Effector memory CD8-positive, alpha-beta T cell (primary cell): ENCODE measurements at regions not wholly inside any gene's neighbourhood (a gene's known extent, or its start where the extent isn't known, plus 50 kb on each side); places are given as distances from the start of the nearest gene placed in this dataset.
"Not testable (repeated sequence)": the region's sequence is repeated elsewhere in the genome, so short reads cannot be mapped to it uniquely, and the experiment has no call there.

ENCODE experiments used
- ATAC-seq: fragments of 150-1000 bp; cut with Tn5 transposase; replicated peaks from 2 replicates; pipeline ENCODE4 v1.10.0; 2021; ENCODE audit warnings: mild to moderate bottlenecking, moderate library complexity
- DNase-seq, 3 experiments: peaks; one replicate each; pipeline ENCODE4 v3.0.0; 2021
- H3K27ac Mint-ChIP-seq, 2 donors: one replicate each; pipeline ENCODE4 v1.8.0; 2022; ENCODE audit warnings: mild to moderate bottlenecking in 2 of 2, mixed read lengths in 2 of 2, moderate library complexity in 2 of 2
- H3K27me3 Mint-ChIP-seq, 2 donors: one replicate each; pipeline ENCODE4 v1.8.0; 2022; ENCODE audit warnings: mixed read lengths in 2 of 2
- H3K36me3 Mint-ChIP-seq: one replicate; pipeline ENCODE4 v1.8.0; 2022; ENCODE audit warnings: mild to moderate bottlenecking, moderate library complexity, mixed read lengths; ENCODE audit not compliant: insufficient read depth
- H3K4me1 Mint-ChIP-seq, 2 donors: one replicate each; pipeline ENCODE4 v1.8.0; 2022; ENCODE audit warnings: low read depth in 2 of 2, mixed read lengths in 2 of 2
- H3K4me3 Mint-ChIP-seq, 2 donors: one replicate each; pipeline ENCODE4 v1.8.0; 2022; ENCODE audit warnings: mild to moderate bottlenecking in 2 of 2, mixed read lengths in 2 of 2, moderate library complexity in 2 of 2
- H3K9me3 Mint-ChIP-seq, 2 donors: one replicate each; pipeline ENCODE4 v1.8.0; 2022; ENCODE audit warnings: mixed read lengths in 2 of 2

DNA sequence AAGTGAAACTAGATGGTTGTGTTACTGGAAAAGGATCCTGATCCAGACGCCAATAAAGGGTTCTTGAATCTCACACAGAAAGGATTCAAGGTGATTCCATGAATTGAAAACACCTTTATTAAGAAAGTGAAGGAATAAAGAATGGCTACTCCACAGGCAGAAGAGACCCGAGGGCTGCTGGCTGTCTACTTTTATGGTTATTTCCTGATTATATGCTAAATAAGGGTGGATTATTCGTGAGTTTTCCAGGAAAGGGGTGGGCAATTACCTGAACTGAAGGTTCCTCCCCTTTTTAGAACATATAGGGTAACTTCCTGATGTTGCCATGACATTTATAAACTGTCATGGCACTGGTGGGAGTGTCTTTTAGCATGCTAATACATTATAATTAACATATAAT, 50.9 kb upstream of the WARS2 start:
- Mint-ChIP-seq H3K27me3 (no peaks in the 10 kb centered on the region), H3K9me3 (no peaks in the 10 kb centered on the region), H3K36me3 (no peaks in the 10 kb centered on the region), H3K27ac (no peak overlapping the region), H3K4me1 (no peaks in the 10 kb centered on the region), H3K4me3 (no peak overlapping the region)
- no peak for DNase-seq
- ATAC-seq: no peak

DNA sequence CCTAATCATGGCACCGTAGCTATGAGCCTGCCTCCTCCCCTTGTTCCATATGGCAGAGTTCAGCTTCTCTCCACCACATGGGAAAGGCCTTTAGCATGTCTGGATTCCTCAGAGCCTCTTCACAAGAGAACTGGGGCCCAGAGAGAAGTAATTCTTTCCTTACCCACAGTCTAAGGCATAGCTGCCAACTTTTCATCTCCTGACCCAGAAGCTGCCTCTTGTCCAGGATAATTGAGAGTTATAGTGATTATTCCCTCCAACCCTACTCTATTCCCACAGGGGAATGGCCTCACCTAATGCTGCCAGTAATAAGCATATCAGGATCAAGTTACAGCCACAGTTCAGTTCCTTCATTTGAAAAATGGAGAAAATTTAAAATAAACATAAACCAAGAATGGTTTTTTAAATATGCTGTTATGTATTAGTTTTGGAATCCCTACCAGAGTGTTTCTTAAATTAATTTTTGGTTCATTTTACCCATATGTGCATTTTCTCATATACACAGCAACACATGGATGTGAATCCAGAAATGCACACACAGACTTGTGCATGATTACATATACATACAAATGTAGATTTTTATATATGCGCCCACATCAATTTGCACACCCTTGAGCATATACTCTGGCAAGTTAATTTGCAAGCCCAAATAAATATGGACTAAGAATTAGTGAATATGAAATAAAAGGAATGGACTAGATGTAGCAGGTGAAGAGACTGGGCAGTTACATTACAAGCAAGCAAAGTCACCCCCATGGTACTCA, 63.9 kb upstream of the WARS2 start:
- ATAC-seq: no peak
- no peaks in the 10 kb centered on the region for H3K36me3 Mint-ChIP-seq

DNA sequence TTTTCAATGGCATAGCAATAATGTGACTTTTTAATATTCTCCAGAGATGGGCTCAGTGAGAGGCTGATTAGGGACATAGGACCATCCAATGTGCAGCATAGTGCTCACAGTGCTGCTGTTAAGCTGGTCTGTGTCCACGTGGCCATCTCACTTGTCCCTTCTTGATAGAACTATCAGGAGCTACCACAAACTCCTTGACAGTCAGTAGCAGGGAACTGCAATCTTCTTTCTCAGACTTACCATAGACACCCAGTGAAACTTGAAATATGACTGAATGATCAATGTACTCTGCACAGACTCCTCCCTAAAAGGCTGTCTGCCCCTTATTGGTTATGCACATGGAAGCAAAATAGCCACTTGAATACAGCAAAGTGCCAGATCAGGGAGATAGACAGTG, 64.5 kb upstream of the WARS2 start:
- no peak for DNase-seq
- H3K27me3 Mint-ChIP-seq: no peaks in the 10 kb centered on the region
- H3K4me1 Mint-ChIP-seq: no peaks in the 10 kb centered on the region
- peaks cover 0 to 2% of the 10 kb centered on the region in 2 donors for H3K9me3 Mint-ChIP-seq
- H3K4me3 Mint-ChIP-seq: no peak overlapping the region
- H3K36me3 Mint-ChIP-seq: no peaks in the 10 kb centered on the region
- H3K27ac Mint-ChIP-seq: no peak overlapping the region
- ATAC-seq: no peak

More for the DNA sequence above, 63.9 kb upstream of the WARS2 start:
- H3K27me3 Mint-ChIP-seq: no peaks in the 10 kb centered on the region
- H3K27ac Mint-ChIP-seq: no peak overlapping the region
- peaks cover 0 to 2% of the 10 kb centered on the region in 2 donors for H3K9me3 Mint-ChIP-seq
- no peak overlapping the region for H3K4me3 Mint-ChIP-seq
- H3K4me1 Mint-ChIP-seq: no peaks in the 10 kb centered on the region
- no peak for DNase-seq

DNA sequence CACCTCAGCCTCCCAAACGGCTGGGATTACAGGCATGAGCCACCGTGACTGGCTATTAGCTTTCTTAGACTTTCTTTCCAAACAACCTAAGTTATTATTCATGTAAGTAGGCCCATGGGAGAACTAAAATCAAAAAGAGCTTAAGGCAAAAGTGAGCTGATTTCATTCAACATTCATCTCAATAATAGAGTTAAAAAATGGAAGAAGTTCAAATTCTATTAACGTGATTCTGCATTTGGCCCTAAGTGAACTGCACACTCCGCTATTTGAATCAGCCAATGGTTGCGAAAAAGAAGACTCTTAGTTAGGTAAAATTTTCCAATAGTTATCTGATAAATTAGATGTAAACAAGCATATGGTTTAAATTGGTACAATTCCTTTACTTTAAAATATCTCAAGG, 68.6 kb upstream of the WARS2 start:
- no peak for ATAC-seq
- no peak overlapping the region for H3K4me3 Mint-ChIP-seq
- DNase-seq: no peak
- peaks cover 0 to under 1% of the 10 kb centered on the region in 2 donors for H3K9me3 Mint-ChIP-seq
- no peak overlapping the region for H3K27ac Mint-ChIP-seq
- H3K4me1 Mint-ChIP-seq: no peaks in the 10 kb centered on the region
- H3K36me3 Mint-ChIP-seq: no peaks in the 10 kb centered on the region
- no peaks in the 10 kb centered on the region for H3K27me3 Mint-ChIP-seq

- DNase-seq: no peak
- ATAC-seq: no peak
- Mint-ChIP-seq H3K27me3 (no peaks in the 10 kb centered on the region), H3K4me1 (no peaks in the 10 kb centered on the region), H3K36me3 (no peaks in the 10 kb centered on the region), H3K27ac (no peak overlapping the region), H3K4me3 (no peak overlapping the region), H3K9me3 (peaks cover 0 to 1% of the 10 kb centered on the region in 2 donors)
These were observed 69.3 kb upstream of the WARS2 start for GRCh38 chr1:119209596-119210295.

DNA sequence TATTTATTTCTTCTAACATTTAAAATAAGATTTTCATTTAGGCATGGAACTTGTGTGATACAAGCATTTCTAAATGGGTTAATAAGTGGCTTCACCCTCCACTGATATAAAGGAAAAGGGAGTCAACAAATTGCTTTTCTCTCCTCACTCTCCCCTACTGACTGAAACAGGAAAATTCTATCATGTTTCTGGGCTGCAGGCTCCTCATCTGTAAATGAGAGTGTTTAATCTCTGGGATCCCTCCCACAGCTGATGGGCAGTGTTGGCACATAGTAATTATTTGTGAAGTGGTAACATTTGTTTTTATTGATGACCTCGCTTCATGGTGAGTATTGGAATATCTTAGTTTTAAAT, 69.8 kb upstream of the WARS2 start:
- Mint-ChIP-seq H3K9me3 (peaks cover 0 to 1% of the 10 kb centered on the region in 2 donors), H3K4me3 (no peak overlapping the region), H3K27me3 (no peaks in the 10 kb centered on the region), H3K36me3 (no peaks in the 10 kb centered on the region), H3K4me1 (no peaks in the 10 kb centered on the region), H3K27ac (no peak overlapping the region)
- no peak for ATAC-seq
- no peak for DNase-seq

GRCh38 chr1:119213213-119213612, 72.8 kb upstream of the WARS2 start:
- not testable (repeated sequence) for H3K4me3 Mint-ChIP-seq, ATAC-seq, DNase-seq, H3K9me3 Mint-ChIP-seq, H3K36me3 Mint-ChIP-seq, H3K4me1 Mint-ChIP-seq, H3K27me3 Mint-ChIP-seq, H3K27ac Mint-ChIP-seq

- not testable (repeated sequence) for H3K4me1 Mint-ChIP-seq, H3K4me3 Mint-ChIP-seq, H3K27ac Mint-ChIP-seq, H3K36me3 Mint-ChIP-seq, H3K9me3 Mint-ChIP-seq, DNase-seq, H3K27me3 Mint-ChIP-seq, ATAC-seq
These were observed 74.5 kb upstream of the WARS2 start for GRCh38 chr1:119214961-119215360.

DNA sequence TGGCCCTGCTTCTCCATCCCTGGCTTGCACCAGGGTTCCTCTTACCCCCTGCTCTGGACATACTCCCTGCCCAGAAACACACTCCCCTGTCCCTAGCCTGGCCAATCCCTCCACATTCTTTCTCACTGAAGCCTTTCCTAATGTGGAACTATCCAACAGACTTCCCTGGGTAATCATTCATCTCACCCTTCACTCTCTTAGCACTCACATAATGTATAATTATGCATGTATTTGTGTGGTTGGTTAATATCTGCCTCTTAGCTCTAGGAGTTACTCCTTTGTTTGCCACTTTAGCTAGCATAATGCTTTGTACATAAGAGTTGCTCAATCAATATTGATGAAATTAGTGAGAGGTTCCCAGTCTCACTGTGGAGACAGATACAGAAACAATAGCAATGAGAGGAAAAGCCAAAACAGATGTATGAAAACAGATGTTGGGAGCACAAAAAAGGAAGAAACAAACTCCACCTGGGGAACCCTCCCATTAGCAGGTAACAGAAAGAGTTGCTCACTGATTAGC, 76.9 kb upstream of the WARS2 start:
- Mint-ChIP-seq H3K4me1 (no peaks in the 10 kb centered on the region), H3K27me3 (no peaks in the 10 kb centered on the region), H3K9me3 (peaks cover 0 to 1% of the 10 kb centered on the region in 2 donors), H3K36me3 (no peaks in the 10 kb centered on the region), H3K4me3 (no peak overlapping the region), H3K27ac (no peak overlapping the region)
- ATAC-seq (no peak), DNase-seq (no peak)

DNA sequence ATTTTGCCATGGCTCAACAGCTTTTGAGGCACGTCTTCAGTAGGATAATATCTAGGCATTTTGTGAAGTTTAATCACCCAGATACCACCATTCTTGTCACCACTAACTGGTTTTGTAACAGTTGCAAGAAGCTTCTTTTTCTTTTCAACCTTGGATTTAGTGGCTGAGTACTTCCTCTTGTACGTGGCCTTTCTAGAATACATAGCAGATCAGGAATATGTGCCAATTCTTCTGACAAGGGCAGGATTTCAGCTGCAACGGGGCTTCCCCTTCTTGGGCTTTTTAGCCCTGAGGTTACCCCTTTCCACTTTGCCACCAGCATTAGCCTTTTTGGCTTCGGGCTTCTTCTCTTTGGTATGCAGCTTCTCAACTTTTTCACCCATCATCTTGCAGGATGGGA, 79.3 kb upstream of the WARS2 start:
- Mint-ChIP-seq H3K27me3 (no peaks in the 10 kb centered on the region), H3K9me3 (no peaks in the 10 kb centered on the region), H3K27ac (no peak overlapping the region), H3K36me3 (no peaks in the 10 kb centered on the region), H3K4me1 (no peaks in the 10 kb centered on the region), H3K4me3 (no peak overlapping the region)
- ATAC-seq (no peak), DNase-seq (no peak)

GRCh38 chr1:119220991-119221390, 80.5 kb upstream of the WARS2 start:
- no peak overlapping the region for H3K27ac Mint-ChIP-seq

DNA sequence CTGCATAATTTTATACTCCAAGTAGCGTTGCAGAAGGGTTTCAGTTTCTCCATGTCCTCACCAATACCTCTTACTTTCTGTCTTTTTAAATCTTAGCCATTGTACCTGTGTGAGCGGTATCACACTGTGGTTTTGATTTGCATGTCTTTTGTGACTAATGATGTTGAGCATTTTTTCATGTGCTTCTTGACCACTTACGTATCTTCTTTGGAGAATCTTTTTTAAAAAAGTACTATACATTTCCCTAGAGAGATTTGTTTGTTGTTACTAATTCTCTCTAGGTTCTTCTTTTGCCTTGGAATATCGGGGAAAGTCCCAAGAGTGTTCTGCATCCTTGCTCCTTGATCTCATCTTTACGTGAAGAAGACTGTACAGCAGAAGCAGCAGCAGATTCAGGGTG, 81.8 kb upstream of the WARS2 start:
- Mint-ChIP-seq H3K4me1 (no peaks in the 10 kb centered on the region), H3K9me3 (no peaks in the 10 kb centered on the region), H3K27ac (no peak overlapping the region), H3K36me3 (no peaks in the 10 kb centered on the region), H3K27me3 (no peaks in the 10 kb centered on the region), H3K4me3 (no peak overlapping the region)
- no peak for ATAC-seq
- DNase-seq: no peak

More at GRCh38 chr1:119220991-119221390, 80.5 kb upstream of the WARS2 start:
- no peaks in the 10 kb centered on the region for H3K36me3 Mint-ChIP-seq
- DNase-seq: no peak
- H3K27me3 Mint-ChIP-seq: no peaks in the 10 kb centered on the region
- H3K4me1 Mint-ChIP-seq: no peaks in the 10 kb centered on the region
- H3K9me3 Mint-ChIP-seq: no peaks in the 10 kb centered on the region
- no peak overlapping the region for H3K4me3 Mint-ChIP-seq
- no peak for ATAC-seq

DNA sequence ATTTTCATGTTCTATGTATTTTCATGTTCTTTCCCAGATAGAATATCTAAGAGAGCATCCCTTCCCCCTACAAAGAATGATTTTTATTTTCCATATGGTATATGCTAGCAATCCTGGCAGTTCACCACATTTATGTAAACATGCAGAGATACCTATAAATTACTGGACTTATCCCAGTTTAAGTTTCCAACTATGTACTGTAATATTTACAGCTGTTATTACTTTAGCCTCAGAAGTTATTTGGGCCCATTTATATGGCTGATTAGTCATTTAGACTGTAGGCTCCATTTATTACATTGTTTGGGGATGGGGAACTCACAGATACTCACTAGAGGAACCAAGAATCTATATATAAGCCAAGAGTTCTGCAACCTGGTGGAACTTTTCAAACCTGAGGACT, 84.8 kb upstream of the WARS2 start:
- Mint-ChIP-seq H3K4me1 (no peaks in the 10 kb centered on the region), H3K9me3 (no peaks in the 10 kb centered on the region), H3K27ac (no peak overlapping the region), H3K4me3 (no peak overlapping the region), H3K27me3 (no peaks in the 10 kb centered on the region), H3K36me3 (no peaks in the 10 kb centered on the region)
- DNase-seq: no peak
- no peak for ATAC-seq

GRCh38 chr1:119225831-119226230, 85.4 kb upstream of the WARS2 start:
- DNase-seq (no peak), ATAC-seq (no peak)
- no peaks in the 10 kb centered on the region for H3K9me3 Mint-ChIP-seq
- H3K27ac Mint-ChIP-seq: no peak overlapping the region
- no peaks in the 10 kb centered on the region for H3K27me3 Mint-ChIP-seq
- H3K4me3 Mint-ChIP-seq: no peak overlapping the region
- H3K36me3 Mint-ChIP-seq: no peaks in the 10 kb centered on the region
- no peaks in the 10 kb centered on the region for H3K4me1 Mint-ChIP-seq
